HL-60 (cell line): ENCODE measurements at regions not wholly inside any gene's neighbourhood (a gene's known extent, or its start where the extent isn't known, plus 50 kb on each side); places are given as distances from the start of the nearest gene placed in this dataset.

Source experiments
- CTCF ChIP-seq: IDR thresholded peaks from one replicate; pipeline ENCODE4 v1.5.1; 2011; ENCODE audit warnings: low read length, control low read depth, inconsistent platforms; ENCODE audit not compliant: insufficient read depth
- REST ChIP-seq: IDR thresholded peaks from 2 replicates; pipeline ENCODE4 v1.6.1; 2012; ENCODE audit warnings: low read depth; ENCODE audit not compliant: insufficient replicate concordance

GRCh38 chr20:52054123-52054522 lies 137.5 kb downstream of the ZFP64 start:
- TF ChIP-seq CTCF, result no peak
- TF ChIP-seq REST, result no peak
